HCT116 (cell line): ENCODE measurements at regions not wholly inside any gene's neighbourhood (a gene's known extent, or its start where the extent isn't known, plus 50 kb on each side); places are given as distances from the start of the nearest gene placed in this dataset.

Experiments
- ATAC-seq: fragments of 200-7000 bp; cut with Tn5 transposase; 2 replicates; pipeline ENCODE4 v1.9.1; 2020; ENCODE audit warnings: mild to moderate bottlenecking, moderate library complexity
- BruUV-seq: library from RNA; stranded (reverse); fragments of 400-500 nt; replicated peaks from 2 replicates; lab custom pipeline; 2021; lab: Mats Ljungman, UMichigan
- CTCF ChIA-PET: fragments of 300-600 bp; sonication (Branson Sonifier 250); formaldehyde crosslinking; loops from one replicate; lab custom pipeline; 2021; ENCODE audit warnings: antibody characterized with exemption; lab: Charles Lee
- POLR2A ChIA-PET: fragments of 300-600, 350-600 bp; sonication (Branson Sonifier 250); formaldehyde crosslinking; loops from one replicate; lab custom pipeline; 2021; ENCODE audit warnings: antibody characterized with exemption; lab: Charles Lee
- RAD21 ChIA-PET, 2 experiments: fragments of 300-600 bp; sonication (Branson Sonifier 250); formaldehyde crosslinking; loops; one replicate each; lab custom pipeline; 2023; ENCODE audit warnings: low total read pairs in 2 of 2; ENCODE audit not compliant: uncharacterized antibody in 2 of 2, unreplicated experiment in 2 of 2, low non-redundant PET in 1 of 2; lab: Charles Lee
- DNase-seq: peaks from one replicate; pipeline ENCODE4 v3.0.0-alpha.2; 2010; ENCODE audit warnings: low read depth, low spot score
- H2AFZ ChIP-seq: fragments of 200-600 bp; shearing (Covaris generic), sonication (generic); 2 replicates; pipeline ENCODE4 v1.6.1; 2017; ENCODE audit warnings: low read depth, mixed run types, mixed read lengths, antibody characterized with exemption, low read length; ENCODE audit not compliant: poor library complexity, severe bottlenecking
- H3K27ac ChIP-seq: 2 replicates; pipeline ENCODE4 v1.5.1; 2012; ENCODE audit warnings: low read depth, low read length
- H3K27me3 ChIP-seq: fragments of 200-600 bp; sonication (generic); 2 replicates; pipeline ENCODE4 v1.6.1; 2016; ENCODE audit warnings: mixed run types, low read length, mixed read lengths; ENCODE audit not compliant: insufficient read depth
- H3K36me3 ChIP-seq, 2 experiments: fragments of 200-500 bp in 1 of 2; fragments of 200-600 bp in 1 of 2; sonication (Bioruptor generic) in 1 of 2; sonication (generic) in 1 of 2; 2 replicates each; pipeline versions ENCODE4 v1.5.1 to v1.6.1; 2014 to 2016; ENCODE audit warnings: low read length in 2 of 2, inconsistent platforms in 1 of 2, mixed read lengths in 1 of 2, mixed run types in 1 of 2; ENCODE audit not compliant: insufficient read depth in 2 of 2, control insufficient read depth in 1 of 2
- H3K4me1 ChIP-seq, 2 experiments: fragments of 200-600 bp in 1 of 2; sonication (generic) in 1 of 2; 2 replicates each; pipeline versions ENCODE4 v1.5.1 to v1.6.1; 2012 to 2017; ENCODE audit warnings: low read length in 2 of 2, inconsistent platforms in 1 of 2, mild to moderate bottlenecking in 1 of 2, mixed read lengths in 1 of 2, mixed run types in 1 of 2, moderate library complexity in 1 of 2; ENCODE audit not compliant: insufficient read depth in 2 of 2, control insufficient read depth in 1 of 2
- H3K4me2 ChIP-seq: fragments of 200-600 bp; sonication (generic); 2 replicates; pipeline ENCODE4 v1.6.1; 2017; ENCODE audit warnings: mixed run types, low read length, mixed read lengths
- H3K4me3 ChIP-seq, 2 experiments: fragments of 200-600 bp in 1 of 2; sonication (generic) in 1 of 2; replicated peaks in 1 of 2; 2 replicates each; pipeline ENCODE4 v1.5.1; 2011 to 2016; ENCODE audit warnings: low read length in 2 of 2, control low read depth in 1 of 2, low read depth in 1 of 2, mild to moderate bottlenecking in 1 of 2, mixed read lengths in 1 of 2, mixed run types in 1 of 2
- H3K79me2 ChIP-seq: fragments of 200-600 bp; sonication (generic); 2 replicates; pipeline ENCODE4 v1.6.1; 2017; ENCODE audit warnings: mild to moderate bottlenecking, mixed run types, low read length, moderate library complexity, mixed read lengths; ENCODE audit not compliant: insufficient read depth
- H3K9ac ChIP-seq: fragments of 200-600 bp; sonication (generic); 2 replicates; pipeline ENCODE4 v1.6.1; 2016; ENCODE audit warnings: low read length, mixed read lengths
- H3K9me2 ChIP-seq: fragments of 200-600 bp; sonication (generic), shearing (Covaris generic); 2 replicates; pipeline ENCODE4 v1.6.1; 2017; ENCODE audit warnings: mixed run types, mild to moderate bottlenecking, moderate library complexity; ENCODE audit not compliant: insufficient read depth
- H3K9me3 ChIP-seq, 2 experiments: fragments of 200-500 bp in 1 of 2; fragments of 200-600 bp in 1 of 2; sonication (Bioruptor generic) in 1 of 2; sonication (generic) in 1 of 2; 2 replicates each; pipeline ENCODE4 v1.6.1; 2014 to 2017; ENCODE audit warnings: low read length in 2 of 2, mixed read lengths in 2 of 2, inconsistent platforms in 1 of 2, low read depth in 1 of 2, mild to moderate bottlenecking in 1 of 2, mixed run types in 1 of 2, moderate library complexity in 1 of 2; ENCODE audit not compliant: control insufficient read depth in 1 of 2, insufficient read depth in 1 of 2
- H4K20me1 ChIP-seq: fragments of 200-600 bp; sonication (generic), shearing (Covaris generic); 2 replicates; pipeline ENCODE4 v1.6.1; 2017; ENCODE audit warnings: mixed run types, mild to moderate bottlenecking, moderate library complexity; ENCODE audit not compliant: insufficient read depth
- CBX3 ChIP-seq: IDR thresholded peaks from 2 replicates; pipeline ENCODE4 v1.6.1; 2012; ENCODE audit warnings: low read depth
- CTCF ChIP-seq, 3 experiments: fragments of 200-600 bp in 1 of 3; sonication (generic) in 1 of 3; IDR thresholded peaks in 2 of 3; conservative IDR thresholded peaks in 1 of 3; 2 replicates each; pipeline ENCODE4 v1.5.1; 2012 to 2017; ENCODE audit warnings: low read depth in 2 of 3, low read length in 2 of 3, antibody characterized with exemption in 1 of 3, borderline replicate concordance in 1 of 3, control low read depth in 1 of 3, mild to moderate bottlenecking in 1 of 3, mixed read lengths in 1 of 3, mixed run types in 1 of 3, moderate library complexity in 1 of 3; ENCODE audit not compliant: insufficient read depth in 1 of 3
- ELF1 ChIP-seq: IDR thresholded peaks from 2 replicates; pipeline ENCODE4 v1.6.1; 2012; ENCODE audit warnings: low read depth, borderline replicate concordance
- EZH2 ChIP-seq: fragments of 200-600 bp; sonication (generic); IDR thresholded peaks from 2 replicates; pipeline ENCODE4 v1.6.1; 2017; ENCODE audit warnings: antibody characterized with exemption, mixed run types
- FOSL1 ChIP-seq: IDR thresholded peaks from 2 replicates; pipeline ENCODE4 v1.6.1; 2012; ENCODE audit warnings: low read depth
- JUND ChIP-seq: IDR thresholded peaks from 2 replicates; pipeline ENCODE4 v1.6.1; 2012
- RAD21 ChIP-seq: IDR thresholded peaks from 2 replicates; pipeline ENCODE4 v1.6.1; 2012; ENCODE audit warnings: low read depth, mild to moderate bottlenecking
- SP1 ChIP-seq: IDR thresholded peaks from 2 replicates; pipeline ENCODE4 v1.6.1; 2012; ENCODE audit warnings: low read depth
- SRF ChIP-seq: IDR thresholded peaks from 2 replicates; pipeline ENCODE4 v1.6.1; 2012; ENCODE audit warnings: low read depth
- TCF7L2 ChIP-seq: IDR thresholded peaks from 2 replicates; pipeline ENCODE4 v1.7.0; 2011; ENCODE audit warnings: borderline replicate concordance, inconsistent platforms; ENCODE audit not compliant: insufficient read depth, insufficient read length; ENCODE audit errors: extremely low read depth
- YY1 ChIP-seq: IDR thresholded peaks from 2 replicates; pipeline ENCODE4 v1.6.1; 2011; ENCODE audit warnings: low read length, low read depth, moderate library complexity, mild to moderate bottlenecking; ENCODE audit not compliant: insufficient replicate concordance; ENCODE audit errors: extremely low read depth
- ZFX ChIP-seq: fragments of 450-650 bp; IDR thresholded peaks from 2 replicates; pipeline ENCODE4 v1.6.1; 2017
- ZNF274 ChIP-seq: fragments of 200-500 bp; sonication (Bioruptor generic); IDR thresholded peaks from 2 replicates; pipeline ENCODE4 v1.6.1; 2014; ENCODE audit warnings: mild to moderate bottlenecking, low read depth, low read length, inconsistent platforms
- intact Hi-C: fragments of 100-400 bp; cut with micrococcal nuclease; formaldehyde crosslinking; loops from 2 replicates; pipeline ENCODE4 v1.10.0; 2022
- TF ChIP-seq, protein P1 (sequence below): IDR thresholded peaks from 2 replicates; pipeline ENCODE4 v1.6.1; 2012
- TF ChIP-seq, protein P2 (sequence below): IDR thresholded peaks from 2 replicates; pipeline ENCODE4 v1.6.1; 2012

GRCh38 chr4:17385403-17385802 is 126.5 kb downstream of the QDPR start:
- DNase-seq (no peak), ATAC-seq (no peak)
- Histone ChIP-seq H4K20me1 (no peaks in the 10 kb centered on the region), H3K9ac (no peak overlapping the region), H3K9me2 (no peaks in the 10 kb centered on the region), H3K4me2 (peak overlapping the region; percentile 26; the same call in 1 of the 2 replicates), H3K79me2 (no peaks in the 10 kb centered on the region), H3K36me3 (no peaks in the 10 kb centered on the region), H2AFZ (no peak overlapping the region), H3K9me3 (no peaks in the 10 kb centered on the region), H3K4me1 (no peaks in the 10 kb centered on the region; a peak in 1 of 4 replicates), H3K27me3 (no peaks in the 10 kb centered on the region), H3K4me3 (no peak overlapping the region), H3K27ac (no peak overlapping the region)
- ChIA-PET CTCF (no interaction called here), RAD21 (no interaction called here), POLR2A (no interaction called here)
- no TSS peak for BruUV-seq
- intact Hi-C loops: no loop called here
- no peak for TF ChIP-seq YY1
- TF ChIP-seq, protein P1, sequence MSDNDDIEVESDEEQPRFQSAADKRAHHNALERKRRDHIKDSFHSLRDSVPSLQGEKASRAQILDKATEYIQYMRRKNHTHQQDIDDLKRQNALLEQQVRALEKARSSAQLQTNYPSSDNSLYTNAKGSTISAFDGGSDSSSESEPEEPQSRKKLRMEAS: 0 out of 2 replicates have a peak, but pooled peaks have one; percentile 46
- no peak for TF ChIP-seq FOSL1

DNA sequence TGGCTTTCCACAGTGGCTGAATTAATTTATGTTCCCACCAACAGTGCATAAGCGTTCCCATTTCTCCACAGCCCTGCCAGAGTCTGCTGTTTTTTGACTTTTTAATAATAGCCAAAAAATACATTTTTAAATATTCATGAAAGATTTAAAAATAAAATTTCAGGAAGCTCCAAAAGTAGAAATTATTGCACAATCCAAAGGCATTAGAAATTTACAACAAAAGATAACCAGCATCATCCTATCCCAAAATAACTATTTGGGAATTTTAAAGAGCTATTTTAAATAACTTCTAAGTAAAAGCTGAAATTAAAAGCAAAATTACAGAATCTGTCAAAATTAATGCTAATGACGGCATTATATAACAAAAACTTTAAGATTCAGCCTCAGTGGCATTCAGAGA is 131.5 kb downstream of the QDPR start:
- H3K4me3 ChIP-seq: no peak overlapping the region
- H3K9me3 ChIP-seq: no peaks in the 10 kb centered on the region
- DNase-seq (no peak), ATAC-seq (no peak)
- H3K27ac ChIP-seq: no peak overlapping the region
- no TSS peak for BruUV-seq
- no peak overlapping the region for H3K9ac ChIP-seq
- no peaks in the 10 kb centered on the region for H3K27me3 ChIP-seq
- no peaks in the 10 kb centered on the region for H3K79me2 ChIP-seq
- CTCF ChIA-PET: no interaction called here
- H3K4me2 ChIP-seq: no peak overlapping the region
- H3K36me3 ChIP-seq: no peaks in the 10 kb centered on the region
- POLR2A ChIA-PET: no interaction called here
- H2AFZ ChIP-seq: no peak overlapping the region
- H3K9me2 ChIP-seq: no peaks in the 10 kb centered on the region
- no peak for TF ChIP-seq EZH2
- no peak for TF ChIP-seq FOSL1
- TF ChIP-seq CBX3: no peak
- TF ChIP-seq TCF7L2: no peak
- TF ChIP-seq, protein P1: no peak
- TF ChIP-seq SRF: no peak
- no peak for TF ChIP-seq ZFX
- TF ChIP-seq CTCF (IDR thresholded peaks at IDR 0.05 in 2 of 3, conservative IDR thresholded peaks at IDR 0.05 in 1 of 3; ENCODE audit: borderline replicate concordance in 1 of 3, insufficient read depth in 1 of 3, low read depth in 2 of 3, low read length in 2 of 3): no peak
- no peak for TF ChIP-seq SP1
- no peak for TF ChIP-seq ELF1
- no peak for TF ChIP-seq YY1
- TF ChIP-seq ZNF274: no peak
- no peak for TF ChIP-seq JUND
- TF ChIP-seq RAD21: no peak
- TF ChIP-seq, protein P2, sequence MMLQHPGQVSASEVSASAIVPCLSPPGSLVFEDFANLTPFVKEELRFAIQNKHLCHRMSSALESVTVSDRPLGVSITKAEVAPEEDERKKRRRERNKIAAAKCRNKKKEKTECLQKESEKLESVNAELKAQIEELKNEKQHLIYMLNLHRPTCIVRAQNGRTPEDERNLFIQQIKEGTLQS: no peak
- no peaks in the 10 kb centered on the region for H4K20me1 ChIP-seq
- H3K4me1 ChIP-seq: no peaks in the 10 kb centered on the region; a peak in 1 of 4 replicates
- intact Hi-C loops: no loop called here
- RAD21 ChIA-PET: no interaction called here
